Stimulated activated effector memory CD8-positive, alpha-beta T cell treated with anti-CD3 and anti-CD28 coated beads, Interleukin-12 subunit alpha, Interleukin-12 subunit beta, amount 100 ng/mL, for 72 hours (primary cell): ENCODE measurements at regions not wholly inside any gene's neighbourhood (a gene's known extent, or its start where the extent isn't known, plus 50 kb on each side); places are given as distances from the start of the nearest gene placed in this dataset.

Experiments
- ATAC-seq: fragments of 150-1000 bp; cut with Tn5 transposase; 2 replicates; pipeline ENCODE4 v1.10.0; 2021
- DNase-seq, 2 donors: peaks; one replicate each; pipeline ENCODE4 v3.0.0; 2021 to 2022; ENCODE audit warnings: low spot score in 2 of 2
- H3K27ac Mint-ChIP-seq: one replicate; pipeline ENCODE4 v1.8.0; 2022; ENCODE audit warnings: mild to moderate bottlenecking, mixed read lengths
- H3K36me3 Mint-ChIP-seq: one replicate; pipeline ENCODE4 v1.8.0; 2022; ENCODE audit warnings: mild to moderate bottlenecking, mixed read lengths
- H3K4me1 Mint-ChIP-seq: one replicate; pipeline ENCODE4 v1.8.0; 2022; ENCODE audit warnings: mixed read lengths
- H3K4me3 Mint-ChIP-seq: one replicate; pipeline ENCODE4 v1.8.0; 2022; ENCODE audit warnings: mild to moderate bottlenecking, mixed read lengths
- H3K9me3 Mint-ChIP-seq: one replicate; pipeline ENCODE4 v1.8.0; 2022; ENCODE audit warnings: mixed read lengths

- ATAC-seq (no peak), DNase-seq (no peak)
- H3K4me1 Mint-ChIP-seq = no peaks in the 10 kb centered on the region
- H3K27ac Mint-ChIP-seq = no peak overlapping the region
- H3K36me3 Mint-ChIP-seq = no peaks in the 10 kb centered on the region
- no peaks in the 10 kb centered on the region for H3K9me3 Mint-ChIP-seq
- no peak overlapping the region for H3K4me3 Mint-ChIP-seq
These were observed 51.6 kb upstream of the HOXC13 start for GRCh38 chr12:53887006-53887405.

- Mint-ChIP-seq H3K4me3 (no peak overlapping the region), H3K27ac (no peak overlapping the region), H3K9me3 (no peaks in the 10 kb centered on the region), H3K36me3 (no peaks in the 10 kb centered on the region), H3K4me1 (no peaks in the 10 kb centered on the region)
- ATAC-seq (no peak), DNase-seq (no peak)
These were observed 50.8 kb upstream of the HOXC13 start for GRCh38 chr12:53887881-53888280.
